ENCODE measurements at regions not wholly inside any gene's neighbourhood (a gene's known extent, or its start where the extent isn't known, plus 50 kb on each side); places are given as distances from the start of the nearest gene placed in this dataset.

DNA sequence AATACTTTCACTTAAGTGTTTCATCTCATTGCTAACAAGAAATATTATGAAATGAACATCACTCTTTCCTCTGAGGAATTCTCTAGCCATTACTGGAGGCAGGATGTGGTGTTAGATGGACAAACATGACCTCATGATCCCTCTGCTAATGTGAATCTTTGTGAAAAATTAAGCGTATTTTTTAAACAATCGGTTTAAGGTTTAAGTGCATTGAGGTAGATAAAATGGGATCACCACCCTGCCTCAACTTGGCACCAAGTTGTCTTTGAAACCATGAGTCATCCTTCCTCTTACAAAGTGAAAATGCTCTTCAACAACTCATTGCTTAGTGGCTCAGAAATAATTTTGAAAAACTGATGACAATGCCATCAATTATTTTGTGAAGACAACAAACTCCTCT is 76.0 kb upstream of the DCBLD2 start:
- Histone ChIP-seq H3K27ac (replicated peaks; ENCODE audit: low read length) (no peak overlapping the region), H2BK15ac (ENCODE audit: low read length) (no peak overlapping the region), H4K91ac (ENCODE audit: low read depth, low read length, poor library complexity) (no peak overlapping the region), H2BK12ac (ENCODE audit: low read length) (no peak overlapping the region), H3K36me3 (replicated peaks in 1 of 2; ENCODE audit: control insufficient read depth in 2 of 2, insufficient read depth in 2 of 2, low read length in 2 of 2) (no peaks in the 10 kb centered on the region), H2AFZ (ENCODE audit: low read length) (no peak overlapping the region), H2BK120ac (ENCODE audit: low read depth, low read length) (no peak overlapping the region), H2BK5ac (ENCODE audit: low read length) (no peak overlapping the region), H3K23ac (ENCODE audit: low read depth, low read length, poor library complexity) (no peak overlapping the region), H3K79me1 (ENCODE audit: low read depth, low read length) (no peaks in the 10 kb centered on the region), H3K4me3 (ENCODE audit: low read length in 2 of 2) (no peak overlapping the region), H3K14ac (ENCODE audit: low read length) (no peak overlapping the region), H3K9me3 (replicated peaks in 1 of 2; ENCODE audit: control insufficient read depth in 2 of 2, insufficient read depth in 1 of 2, low read depth in 1 of 2, low read length in 2 of 2) (peaks cover 0 to 5% of the 10 kb centered on the region in 2 donors), H3K18ac (ENCODE audit: low read length) (no peak overlapping the region), H3K27me3 (ENCODE audit: control insufficient read depth in 3 of 3, insufficient read depth in 3 of 3, low read depth in 1 of 3, low read length in 3 of 3) (no peaks in the 10 kb centered on the region), H4K8ac (ENCODE audit: low read depth, low read length) (no peak overlapping the region), H3K4me1 (ENCODE audit: control insufficient read depth in 2 of 2, insufficient read depth in 1 of 2, low read depth in 1 of 2, low read length in 2 of 2) (peaks cover 2 to 7% of the 10 kb centered on the region in 2 donors), H2AK5ac (ENCODE audit: low read depth, low read length) (no peak overlapping the region), H3K4me2 (ENCODE audit: insufficient read depth, low read length, poor library complexity, severe bottlenecking) (no peak overlapping the region), H3K9ac (ENCODE audit: low read depth, low read length, poor library complexity) (no peak overlapping the region), H3K4ac (ENCODE audit: low read length) (no peak overlapping the region)
- no CpG with 5 or more reads among the region's 2 CpGs for WGBS, 2 donors (ENCODE audit: extremely low coverage in 2 of 2, insufficient read length in 2 of 2, insufficient replicate concordance in 1 of 2)
- no peak for DNase-seq (ENCODE audit: low spot score)

GRCh38 chr3:98974442-98974841 is 72.9 kb upstream of the DCBLD2 start:
- Histone ChIP-seq H3K79me1 (ENCODE audit: low read depth, low read length) (no peaks in the 10 kb centered on the region), H2BK5ac (ENCODE audit: low read length) (no peak overlapping the region), H3K4ac (ENCODE audit: low read length) (no peak overlapping the region), H3K9ac (ENCODE audit: low read depth, low read length, poor library complexity) (no peak overlapping the region), H3K27ac (replicated peaks; ENCODE audit: low read length) (no peak overlapping the region), H3K4me3 (ENCODE audit: low read length in 2 of 2) (no peak overlapping the region), H3K14ac (ENCODE audit: low read length) (no peak overlapping the region), H3K4me2 (ENCODE audit: insufficient read depth, low read length, poor library complexity, severe bottlenecking) (no peak overlapping the region), H4K91ac (ENCODE audit: low read depth, low read length, poor library complexity) (no peak overlapping the region), H2BK12ac (ENCODE audit: low read length) (no peak overlapping the region), H2AFZ (ENCODE audit: low read length) (no peak overlapping the region), H3K4me1 (ENCODE audit: control insufficient read depth in 2 of 2, insufficient read depth in 1 of 2, low read depth in 1 of 2, low read length in 2 of 2) (peaks cover 0 to 2% of the 10 kb centered on the region in 2 donors), H3K23ac (ENCODE audit: low read depth, low read length, poor library complexity) (no peak overlapping the region), H3K9me3 (replicated peaks in 1 of 2; ENCODE audit: control insufficient read depth in 2 of 2, insufficient read depth in 1 of 2, low read depth in 1 of 2, low read length in 2 of 2) (peaks cover 0 to 7% of the 10 kb centered on the region in 2 donors), H2AK5ac (ENCODE audit: low read depth, low read length) (no peak overlapping the region), H3K18ac (ENCODE audit: low read length) (no peak overlapping the region), H2BK120ac (ENCODE audit: low read depth, low read length) (no peak overlapping the region), H2BK15ac (ENCODE audit: low read length) (no peak overlapping the region), H4K8ac (ENCODE audit: low read depth, low read length) (no peak overlapping the region), H3K36me3 (replicated peaks in 1 of 2; ENCODE audit: control insufficient read depth in 2 of 2, insufficient read depth in 2 of 2, low read length in 2 of 2) (no peaks in the 10 kb centered on the region), H3K27me3 (ENCODE audit: control insufficient read depth in 3 of 3, insufficient read depth in 3 of 3, low read depth in 1 of 3, low read length in 3 of 3) (no peaks in the 10 kb centered on the region)
- no peak for DNase-seq (ENCODE audit: low spot score)

DNA sequence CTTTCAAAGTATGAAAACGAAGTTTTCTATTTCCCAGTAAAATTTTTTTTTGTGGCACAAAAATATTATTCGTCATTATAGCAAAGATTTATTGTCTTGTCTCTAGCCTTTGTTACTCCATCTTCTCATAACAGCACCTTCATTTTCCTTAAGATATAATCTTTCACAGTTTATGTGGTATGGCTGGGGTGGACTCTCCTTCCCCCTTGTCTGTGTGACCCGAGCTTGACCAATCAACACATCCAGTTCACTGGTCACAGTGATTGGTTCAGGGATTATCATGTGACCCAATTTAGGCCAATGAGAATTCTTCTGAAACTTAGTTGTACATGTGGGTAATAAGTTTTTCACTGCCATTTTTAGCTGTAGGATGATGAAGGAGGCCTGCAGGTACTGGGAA is 71.2 kb upstream of the DCBLD2 start:
- no peaks in the 10 kb centered on the region for H3K27me3 ChIP-seq (ENCODE audit: control insufficient read depth in 3 of 3, insufficient read depth in 3 of 3, low read depth in 1 of 3, low read length in 3 of 3)
- H3K18ac ChIP-seq (ENCODE audit: low read length): no peak overlapping the region
- no peak for DNase-seq (ENCODE audit: low spot score)
- no peak overlapping the region for H2BK12ac ChIP-seq (ENCODE audit: low read length)
- H4K91ac ChIP-seq (ENCODE audit: low read depth, low read length, poor library complexity): no peak overlapping the region
- H2BK120ac ChIP-seq (ENCODE audit: low read depth, low read length): no peak overlapping the region
- H3K4ac ChIP-seq (ENCODE audit: low read length): no peak overlapping the region
- H2BK15ac ChIP-seq (ENCODE audit: low read length): no peak overlapping the region
- H3K9ac ChIP-seq (ENCODE audit: low read depth, low read length, poor library complexity): no peak overlapping the region
- no peak overlapping the region for H3K27ac ChIP-seq (replicated peaks; ENCODE audit: low read length)
- H2BK5ac ChIP-seq (ENCODE audit: low read length): no peak overlapping the region
- no peak overlapping the region for H4K8ac ChIP-seq (ENCODE audit: low read depth, low read length)
- WGBS, 2 donors (ENCODE audit: extremely low coverage in 2 of 2, insufficient read length in 2 of 2, insufficient replicate concordance in 1 of 2): no CpG with 5 or more reads among the region's 3 CpGs
- no peak overlapping the region for H3K4me3 ChIP-seq (ENCODE audit: low read length in 2 of 2)
- H3K36me3 ChIP-seq (replicated peaks in 1 of 2; ENCODE audit: control insufficient read depth in 2 of 2, insufficient read depth in 2 of 2, low read length in 2 of 2): no peaks in the 10 kb centered on the region
- H3K23ac ChIP-seq (ENCODE audit: low read depth, low read length, poor library complexity): no peak overlapping the region
- H3K9me3 ChIP-seq (replicated peaks in 1 of 2; ENCODE audit: control insufficient read depth in 2 of 2, insufficient read depth in 1 of 2, low read depth in 1 of 2, low read length in 2 of 2): peaks cover 0 to 7% of the 10 kb centered on the region in 2 donors
- H3K14ac ChIP-seq (ENCODE audit: low read length): no peak overlapping the region
- H3K4me2 ChIP-seq (ENCODE audit: insufficient read depth, low read length, poor library complexity, severe bottlenecking): no peak overlapping the region
- peak overlapping the region; percentile 56 for H2AFZ ChIP-seq (ENCODE audit: low read length)
- H3K79me1 ChIP-seq (ENCODE audit: low read depth, low read length): no peaks in the 10 kb centered on the region
- no peak overlapping the region for H2AK5ac ChIP-seq (ENCODE audit: low read depth, low read length)
- H3K4me1 ChIP-seq (ENCODE audit: control insufficient read depth in 2 of 2, insufficient read depth in 1 of 2, low read depth in 1 of 2, low read length in 2 of 2): peaks cover 0 to 2% of the 10 kb centered on the region in 2 donors

DNA sequence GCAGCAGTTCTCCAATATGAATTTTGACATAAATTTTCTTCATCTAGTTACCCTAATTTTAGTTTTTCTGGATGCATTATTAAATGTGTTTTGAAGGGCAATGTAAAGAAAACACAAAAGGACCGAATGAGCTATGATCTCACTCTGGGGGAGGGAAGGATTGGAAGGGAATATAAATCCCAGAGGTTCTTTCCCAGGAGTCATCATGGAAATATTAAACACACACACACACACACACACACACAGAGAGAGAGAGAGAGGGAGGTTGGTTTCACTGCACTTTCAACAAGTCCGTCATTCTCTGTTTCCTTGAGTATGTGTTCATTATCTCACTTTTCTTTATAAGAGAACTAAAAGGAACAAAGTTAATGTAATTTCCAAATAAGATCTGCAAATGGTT is 70.7 kb upstream of the DCBLD2 start:
- Histone ChIP-seq H3K27me3 (ENCODE audit: control insufficient read depth in 3 of 3, insufficient read depth in 3 of 3, low read depth in 1 of 3, low read length in 3 of 3) (no peaks in the 10 kb centered on the region), H3K36me3 (replicated peaks in 1 of 2; ENCODE audit: control insufficient read depth in 2 of 2, insufficient read depth in 2 of 2, low read length in 2 of 2) (no peaks in the 10 kb centered on the region), H3K4me3 (ENCODE audit: low read length in 2 of 2) (no peak overlapping the region), H3K4ac (ENCODE audit: low read length) (no peak overlapping the region), H3K4me1 (ENCODE audit: control insufficient read depth in 2 of 2, insufficient read depth in 1 of 2, low read depth in 1 of 2, low read length in 2 of 2) (peaks cover 0 to 2% of the 10 kb centered on the region in 2 donors), H3K18ac (ENCODE audit: low read length) (no peak overlapping the region), H3K79me1 (ENCODE audit: low read depth, low read length) (no peaks in the 10 kb centered on the region), H3K14ac (ENCODE audit: low read length) (no peak overlapping the region), H3K27ac (replicated peaks; ENCODE audit: low read length) (no peak overlapping the region), H2AK5ac (ENCODE audit: low read depth, low read length) (no peak overlapping the region), H2BK12ac (ENCODE audit: low read length) (no peak overlapping the region), H2BK15ac (ENCODE audit: low read length) (no peak overlapping the region), H3K9me3 (replicated peaks in 1 of 2; ENCODE audit: control insufficient read depth in 2 of 2, insufficient read depth in 1 of 2, low read depth in 1 of 2, low read length in 2 of 2) (peaks cover 0 to 7% of the 10 kb centered on the region in 2 donors), H4K8ac (ENCODE audit: low read depth, low read length) (no peak overlapping the region), H2AFZ (ENCODE audit: low read length) (no peak overlapping the region), H3K23ac (ENCODE audit: low read depth, low read length, poor library complexity) (no peak overlapping the region), H4K91ac (ENCODE audit: low read depth, low read length, poor library complexity) (no peak overlapping the region), H2BK5ac (ENCODE audit: low read length) (no peak overlapping the region), H3K4me2 (ENCODE audit: insufficient read depth, low read length, poor library complexity, severe bottlenecking) (no peak overlapping the region), H3K9ac (ENCODE audit: low read depth, low read length, poor library complexity) (no peak overlapping the region), H2BK120ac (ENCODE audit: low read depth, low read length) (no peak overlapping the region)
- no CpG with 5 or more reads among the region's 2 CpGs for WGBS, 2 donors (ENCODE audit: extremely low coverage in 2 of 2, insufficient read length in 2 of 2, insufficient replicate concordance in 1 of 2)
- no peak for DNase-seq (ENCODE audit: low spot score)
